Daoy (cell line): ENCODE measurements at regions not wholly inside any gene's neighbourhood (a gene's known extent, or its start where the extent isn't known, plus 50 kb on each side); places are given as distances from the start of the nearest gene placed in this dataset.
"Not testable (repeated sequence)": the region's sequence is repeated elsewhere in the genome, so short reads cannot be mapped to it uniquely, and the experiment has no call there.

Experiments
- DNase-seq: peaks from one replicate; pipeline ENCODE4 v3.0.0-alpha.2; 2015; ENCODE audit warnings: low read depth

- no peak for DNase-seq
Observed at GRCh38 chr7:79552463-79552862, 99.0 kb upstream of the MAGI2 start.

DNA sequence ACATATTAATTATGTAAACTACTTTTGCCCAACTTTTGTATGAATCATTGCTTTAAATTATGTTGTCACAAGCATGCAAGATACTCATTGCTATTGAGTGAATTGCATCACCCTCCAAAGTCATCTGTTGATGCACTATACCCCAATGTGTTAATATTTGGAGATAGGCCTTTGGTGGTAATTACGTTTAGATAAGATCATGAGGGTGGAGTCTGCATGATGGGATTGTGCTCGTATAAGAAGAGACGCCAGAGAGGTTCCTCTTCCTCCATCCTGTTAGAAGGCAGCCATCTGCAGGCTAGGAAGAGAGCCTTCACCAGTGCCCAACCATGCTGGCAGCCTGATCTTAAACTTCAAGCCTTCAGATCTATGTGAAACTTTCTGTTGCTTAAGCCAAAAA is 95.3 kb upstream of the MAGI2 start:
- no peak for DNase-seq

DNA sequence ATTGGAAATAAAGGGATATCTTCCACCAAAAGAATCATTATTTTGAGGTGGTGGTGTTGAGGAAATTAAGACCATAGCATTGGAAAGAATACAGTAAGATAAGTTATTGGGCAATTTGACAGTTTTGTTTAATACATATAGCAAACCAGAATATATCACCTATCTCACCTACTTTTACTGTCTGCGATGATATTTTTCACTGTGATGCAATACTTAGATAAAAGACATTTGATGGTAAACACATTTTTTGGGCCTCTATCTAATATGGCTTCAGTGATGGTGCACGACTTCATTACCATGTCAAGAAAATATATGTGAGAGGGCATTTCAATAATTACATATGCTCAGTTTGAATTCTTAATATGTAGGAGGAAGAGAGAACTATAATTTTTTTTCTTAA is 93.7 kb upstream of the MAGI2 start:
- no peak for DNase-seq

DNA sequence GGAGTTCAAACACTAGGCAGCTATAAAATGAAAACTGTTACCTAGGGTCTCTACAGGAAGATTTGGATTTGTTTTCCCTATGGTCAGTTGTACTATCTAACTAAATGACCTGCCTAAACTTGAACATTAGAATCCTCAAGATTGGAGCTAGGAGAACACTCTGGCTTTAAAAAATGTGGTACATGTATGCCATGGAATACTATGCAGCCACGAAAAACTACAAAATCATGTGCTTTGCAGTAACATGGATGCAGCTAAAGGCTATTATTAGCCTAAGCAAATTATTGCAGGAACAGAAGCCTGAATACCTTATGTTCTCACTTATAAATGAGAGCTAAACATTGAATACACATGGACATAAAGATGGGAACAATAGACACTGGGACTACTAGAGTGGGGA is 87.1 kb upstream of the MAGI2 start:
- no peak for DNase-seq

DNA sequence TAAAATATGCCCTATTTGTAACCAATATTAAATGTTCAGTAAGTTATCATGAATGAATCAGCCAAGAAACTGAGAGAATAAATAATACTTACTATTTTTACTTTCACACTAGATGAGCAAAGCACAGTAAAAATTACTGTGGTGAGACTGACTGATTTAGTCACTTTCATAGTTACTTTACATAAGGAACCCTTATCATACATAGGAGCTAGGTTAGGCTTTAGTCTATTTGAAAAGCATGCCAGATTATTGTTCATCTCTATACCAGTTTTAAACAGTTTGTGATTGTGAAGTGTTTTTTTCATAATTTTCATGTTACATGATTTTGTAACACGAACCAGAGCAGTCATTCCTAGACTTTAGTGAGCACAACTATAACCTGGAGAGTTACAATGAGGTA is 80.7 kb upstream of the MAGI2 start:
- DNase-seq, result no peak

- DNase-seq, result no peak
Observed at GRCh38 chr7:79531905-79532664, 78.6 kb upstream of the MAGI2 start.

- no peak for DNase-seq
Observed at GRCh38 chr7:79531116-79531515, 77.6 kb upstream of the MAGI2 start.

DNA sequence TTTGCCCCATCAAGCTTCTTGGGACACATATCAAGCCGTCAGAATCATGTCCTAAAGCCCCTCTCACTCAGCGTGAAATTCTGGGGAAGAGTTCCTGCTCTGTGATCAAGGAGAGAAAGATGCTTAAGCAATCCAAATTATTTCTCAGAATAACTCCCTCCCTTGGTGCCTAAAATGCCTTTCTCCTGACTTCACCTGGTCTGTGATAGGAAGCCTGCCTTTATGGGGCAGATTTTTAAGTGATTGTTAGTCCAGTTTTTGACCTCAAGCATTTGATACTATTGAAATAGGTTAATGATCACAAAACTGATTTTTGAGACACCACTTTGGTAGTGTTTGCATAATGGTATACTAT is 76.4 kb upstream of the MAGI2 start:
- no peak for DNase-seq

DNA sequence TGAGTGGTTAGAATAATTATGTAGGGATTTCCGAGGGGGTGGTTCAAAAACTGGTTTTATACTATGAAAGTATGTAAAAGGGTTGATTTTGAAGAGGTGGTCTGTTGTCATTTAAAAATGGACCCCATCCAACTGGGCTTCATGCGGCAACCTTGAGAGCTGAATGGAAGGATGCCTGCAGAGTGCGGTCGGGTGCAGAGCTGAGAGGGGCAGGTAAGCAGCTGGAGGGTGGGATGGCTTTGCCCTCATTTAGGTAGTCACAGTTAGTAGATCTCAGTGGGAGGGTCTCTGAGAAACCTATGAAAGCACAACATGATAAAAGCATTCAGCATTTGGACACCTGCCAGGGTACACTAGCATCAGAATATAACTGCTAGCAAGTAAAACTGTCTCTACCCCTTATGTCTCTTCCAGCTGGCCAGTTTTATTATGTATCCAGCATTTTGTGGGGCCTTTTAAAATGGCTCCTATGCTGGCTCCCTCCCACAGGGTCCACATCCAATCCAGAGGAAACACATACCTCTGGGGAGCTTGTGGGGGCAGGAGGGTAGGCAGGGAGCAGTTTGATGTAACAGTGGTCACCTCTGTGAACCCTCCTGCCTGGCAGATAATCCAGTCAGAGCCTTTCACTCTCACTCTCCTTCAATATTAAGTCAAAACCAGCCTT is 75.9 kb upstream of the MAGI2 start:
- DNase-seq, result no peak

- DNase-seq, result no peak
Observed at GRCh38 chr7:79528421-79528820, 75.0 kb upstream of the MAGI2 start.

DNA sequence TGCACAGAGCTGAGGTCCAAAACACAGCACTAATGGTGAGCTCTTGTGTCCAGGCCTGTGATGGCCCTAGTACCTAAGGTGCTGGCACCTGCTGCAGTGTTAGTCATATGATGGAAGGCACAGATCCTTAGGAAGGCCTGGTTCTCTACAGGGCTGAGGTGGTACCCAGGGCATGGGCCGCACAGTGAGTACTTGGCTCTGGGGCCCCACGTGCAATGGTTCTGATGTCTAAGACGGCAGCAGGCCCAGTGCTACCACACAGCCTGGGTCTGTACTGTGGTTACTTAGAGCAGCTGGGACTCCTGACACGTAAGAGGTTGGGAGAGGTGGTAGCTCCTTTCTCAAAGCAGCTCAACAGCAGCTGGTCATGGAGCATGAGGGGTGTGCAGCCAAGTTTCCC is 70.6 kb upstream of the MAGI2 start:
- no peak for DNase-seq

GRCh38 chr7:79523436-79523835 is 70.0 kb upstream of the MAGI2 start:
- DNase-seq, result no peak

DNA sequence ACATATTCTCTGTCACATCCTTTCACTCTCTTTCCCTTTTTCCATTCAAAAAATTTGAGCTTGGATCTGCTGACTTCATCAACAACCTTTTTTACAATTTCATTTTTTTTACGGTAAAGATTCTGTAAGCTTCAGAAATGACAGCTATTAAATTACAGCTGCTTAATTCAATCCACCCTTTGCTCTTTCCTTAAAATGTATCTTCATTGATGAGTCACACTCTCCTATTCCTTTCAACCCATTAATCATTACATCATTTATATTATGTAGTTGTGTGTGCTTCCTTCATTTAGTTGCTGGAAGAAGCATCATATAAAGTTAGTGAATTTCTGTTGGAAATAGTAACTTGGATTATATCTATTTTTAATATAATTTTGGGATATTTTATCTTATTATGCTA is 67.1 kb upstream of the MAGI2 start:
- no peak for DNase-seq

DNA sequence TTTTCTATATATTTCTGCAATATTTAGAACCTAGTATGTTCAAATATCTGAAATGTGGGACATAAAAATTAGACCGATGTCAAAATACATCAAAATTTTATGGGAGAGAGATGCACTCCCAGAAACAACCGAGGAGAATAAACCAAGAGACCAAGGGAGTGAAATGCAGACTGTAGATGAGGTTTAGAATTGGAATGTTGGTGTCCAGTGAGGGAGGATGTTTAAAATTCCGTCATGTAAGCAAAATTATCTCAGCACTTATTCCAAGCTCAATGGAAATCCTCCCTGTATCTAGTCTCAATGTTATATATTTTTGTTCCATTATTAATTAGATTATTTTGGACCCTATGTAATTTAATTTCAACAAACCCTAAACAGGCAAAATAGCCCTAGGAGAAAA is 61.9 kb upstream of the MAGI2 start:
- no peak for DNase-seq

DNA sequence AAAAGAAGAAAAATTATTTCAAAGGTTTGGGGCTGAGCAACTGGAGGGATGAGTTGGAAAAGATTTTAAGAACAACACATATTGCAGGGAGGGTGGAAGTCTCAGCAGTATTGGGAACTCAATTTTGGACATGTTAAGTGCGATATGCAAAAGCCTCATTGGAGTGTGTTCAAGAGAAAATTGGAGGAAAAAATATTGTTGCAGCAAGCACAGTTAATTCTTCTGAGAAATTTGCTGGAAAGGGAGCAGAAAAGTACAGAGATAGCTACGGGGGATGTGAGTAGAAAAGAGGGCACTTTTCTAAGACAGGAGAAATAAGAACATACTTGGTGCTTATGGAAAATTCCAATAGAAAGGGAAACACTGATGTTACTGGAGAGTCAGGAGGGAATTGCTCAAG is 59.8 kb upstream of the MAGI2 start:
- DNase-seq, result no peak

- DNase-seq, result no peak
Observed at GRCh38 chr7:79512261-79512660, 58.8 kb upstream of the MAGI2 start.

DNA sequence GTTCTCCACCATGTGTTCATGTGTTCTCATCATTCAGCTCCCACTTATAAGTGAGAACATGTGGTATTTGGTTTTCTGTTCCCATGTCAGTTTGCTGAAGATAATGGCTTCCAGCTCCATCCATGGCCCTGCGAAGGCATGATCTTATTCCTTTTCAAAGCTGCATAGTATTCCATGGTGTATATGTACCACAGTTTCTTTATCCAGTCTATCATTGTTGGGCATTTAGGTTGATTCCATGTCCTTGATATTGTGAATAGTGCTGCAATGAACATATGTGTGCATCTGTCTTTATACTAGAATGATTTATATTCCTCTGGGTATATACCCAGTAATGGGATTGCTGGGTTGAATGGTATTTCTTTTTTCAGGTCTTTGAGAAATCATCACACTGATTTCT is 57.6 kb upstream of the MAGI2 start:
- DNase-seq, result not testable (repeated sequence)

DNA sequence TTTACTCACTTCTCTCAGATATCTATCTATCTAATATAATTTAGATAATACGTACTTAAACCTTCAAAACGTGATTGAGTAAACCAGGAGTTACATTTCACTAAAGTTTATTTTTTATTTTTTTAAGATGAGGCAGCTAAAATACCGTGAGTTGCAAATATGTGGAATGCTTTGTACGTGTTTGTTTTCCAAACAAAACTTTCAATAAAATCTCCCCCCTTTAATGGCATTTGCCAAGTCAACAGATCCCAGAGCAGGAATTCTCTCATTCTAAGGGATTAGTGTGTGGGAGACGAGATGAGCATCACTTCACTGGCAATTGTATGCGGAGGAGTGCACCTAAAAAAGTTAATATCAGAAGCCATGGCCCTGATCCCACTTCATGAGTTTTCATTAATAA is 53.7 kb upstream of the MAGI2 start:
- DNase-seq, result no peak

DNA sequence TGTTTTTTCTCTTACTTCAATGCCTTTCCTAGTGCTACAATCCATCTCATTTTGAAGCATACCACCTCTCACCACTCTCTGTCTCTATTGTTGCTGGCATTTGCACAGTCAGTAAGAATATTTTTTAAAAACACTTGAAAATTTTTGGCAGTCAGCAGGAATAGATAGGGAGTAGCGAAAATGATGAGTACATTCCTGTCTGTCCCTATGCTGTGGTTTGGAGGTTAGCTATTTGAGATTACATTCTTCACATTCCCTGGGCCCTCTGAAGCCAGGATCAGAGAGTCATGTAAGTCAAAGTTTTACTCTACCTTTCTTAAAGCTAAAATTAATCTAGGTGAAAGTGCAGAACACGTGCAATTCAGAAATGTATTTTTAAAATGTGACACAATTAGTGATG is 53.0 kb upstream of the MAGI2 start:
- peak; percentile 15 for DNase-seq

GRCh38 chr7:79504607-79505389 is 51.3 kb upstream of the MAGI2 start:
- DNase-seq, result peak; percentile 7
